ENCODE measurements at regions not wholly inside any gene's neighbourhood (a gene's known extent, or its start where the extent isn't known, plus 50 kb on each side); places are given as distances from the start of the nearest gene placed in this dataset.
A peak's percentile ranks its signal among the peaks of the same experiment; 100 is the strongest.

DNA sequence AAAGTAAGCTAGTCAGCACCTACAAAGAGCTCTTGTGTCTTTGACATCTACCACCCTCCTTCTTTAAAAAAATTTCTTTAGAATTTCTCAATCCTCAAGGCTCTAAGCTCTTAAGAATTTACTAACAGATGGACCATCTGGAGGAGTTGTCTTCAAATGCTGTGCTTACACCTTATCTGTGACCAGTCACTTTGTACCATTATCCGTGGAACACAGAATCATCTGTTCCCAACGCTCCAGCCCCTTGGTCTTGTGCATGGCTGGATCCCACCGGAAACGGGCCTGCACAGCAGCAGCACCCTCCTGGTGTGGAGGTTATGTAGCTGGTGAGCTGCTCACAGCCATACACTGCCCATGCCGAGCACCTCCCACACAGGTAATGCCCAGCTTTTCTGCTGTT lies 89.0 kb downstream of the TBX19 start:
- intact Hi-C loops (cut with micrococcal nuclease), result loop anchor here (10.0 kb wide), 1 partner anchor 135 kb away; no protein-coding TSS in a partner anchor
- WGBS (ENCODE audit: insufficient coverage), result 91% methylated on average over 5 of the region's 5 CpGs
- Histone ChIP-seq H3K36me3 (ENCODE audit: control insufficient read depth, insufficient read depth, low read length) (no peaks in the 10 kb centered on the region), H3K4me3 (ENCODE audit: low read length) (no peak overlapping the region), H3K27me3 (ENCODE audit: control insufficient read depth, insufficient read depth, low read length) (no peaks in the 10 kb centered on the region), H3K4me1 (ENCODE audit: control insufficient read depth, insufficient read depth, low read length) (peaks cover 3% of the 10 kb centered on the region), H3K9me3 (ENCODE audit: control insufficient read depth, insufficient read depth, low read length) (no peaks in the 10 kb centered on the region), H3K27ac (ENCODE audit: low read length) (no peak overlapping the region)
- H3K9me3 Mint-ChIP-seq, result no peaks in the 10 kb centered on the region
- DNase-seq (no peak), ATAC-seq (no peak)
- no peaks in the 10 kb centered on the region for H3K36me3 Mint-ChIP-seq
- no peak overlapping the region for H3K4me3 Mint-ChIP-seq
- peaks cover 0 to 3% of the 10 kb centered on the region in 2 donors for H3K27me3 Mint-ChIP-seq (ENCODE audit: low read depth in 2 of 2)
- TF ChIP-seq, protein P1, sequence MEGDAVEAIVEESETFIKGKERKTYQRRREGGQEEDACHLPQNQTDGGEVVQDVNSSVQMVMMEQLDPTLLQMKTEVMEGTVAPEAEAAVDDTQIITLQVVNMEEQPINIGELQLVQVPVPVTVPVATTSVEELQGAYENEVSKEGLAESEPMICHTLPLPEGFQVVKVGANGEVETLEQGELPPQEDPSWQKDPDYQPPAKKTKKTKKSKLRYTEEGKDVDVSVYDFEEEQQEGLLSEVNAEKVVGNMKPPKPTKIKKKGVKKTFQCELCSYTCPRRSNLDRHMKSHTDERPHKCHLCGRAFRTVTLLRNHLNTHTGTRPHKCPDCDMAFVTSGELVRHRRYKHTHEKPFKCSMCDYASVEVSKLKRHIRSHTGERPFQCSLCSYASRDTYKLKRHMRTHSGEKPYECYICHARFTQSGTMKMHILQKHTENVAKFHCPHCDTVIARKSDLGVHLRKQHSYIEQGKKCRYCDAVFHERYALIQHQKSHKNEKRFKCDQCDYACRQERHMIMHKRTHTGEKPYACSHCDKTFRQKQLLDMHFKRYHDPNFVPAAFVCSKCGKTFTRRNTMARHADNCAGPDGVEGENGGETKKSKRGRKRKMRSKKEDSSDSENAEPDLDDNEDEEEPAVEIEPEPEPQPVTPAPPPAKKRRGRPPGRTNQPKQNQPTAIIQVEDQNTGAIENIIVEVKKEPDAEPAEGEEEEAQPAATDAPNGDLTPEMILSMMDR (IDR thresholded peaks at IDR 0.05), result no peak
- H3K27ac Mint-ChIP-seq, result no peak overlapping the region
- H3K4me1 Mint-ChIP-seq, result peaks cover 4 to 13% of the 10 kb centered on the region in 2 donors

DNA sequence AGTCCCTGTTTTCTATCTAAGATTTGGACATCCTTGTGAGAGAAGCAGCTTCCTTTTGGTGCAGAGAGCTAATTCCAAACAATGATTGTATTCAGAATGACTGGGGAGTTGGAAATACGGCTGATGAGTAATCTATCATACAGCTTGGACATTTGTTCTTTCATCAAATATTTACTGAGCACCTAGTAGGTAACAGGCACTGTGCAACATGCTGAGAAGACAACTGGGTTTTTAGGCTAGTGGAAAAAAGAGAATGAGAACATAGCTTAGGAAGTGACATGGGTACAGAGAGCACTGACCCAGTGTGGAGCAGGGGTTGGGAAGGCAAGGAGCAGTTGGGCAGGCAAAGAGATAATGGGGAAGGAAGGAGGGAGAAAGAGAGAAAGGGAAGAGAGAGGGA lies 87.5 kb downstream of the TBX19 start:
- Histone ChIP-seq H3K9me3 (ENCODE audit: control insufficient read depth, insufficient read depth, low read length) (no peaks in the 10 kb centered on the region), H3K4me1 (ENCODE audit: control insufficient read depth, insufficient read depth, low read length) (peaks cover 15% of the 10 kb centered on the region), H3K4me3 (ENCODE audit: low read length) (no peak overlapping the region), H3K27ac (ENCODE audit: low read length) (no peak overlapping the region), H3K27me3 (ENCODE audit: control insufficient read depth, insufficient read depth, low read length) (no peaks in the 10 kb centered on the region), H3K36me3 (ENCODE audit: control insufficient read depth, insufficient read depth, low read length) (no peaks in the 10 kb centered on the region)
- intact Hi-C loops (cut with micrococcal nuclease), result loop anchor here (10.0 kb wide), 1 partner anchor 133 kb away; no protein-coding TSS in a partner anchor
- TF ChIP-seq, protein P1 (IDR thresholded peaks at IDR 0.05), result no peak
- Mint-ChIP-seq H3K4me1 (peaks cover 16 to 26% of the 10 kb centered on the region in 2 donors), H3K27me3 (ENCODE audit: low read depth in 2 of 2) (peaks cover 0 to 3% of the 10 kb centered on the region in 2 donors), H3K9me3 (no peaks in the 10 kb centered on the region), H3K36me3 (no peaks in the 10 kb centered on the region), H3K4me3 (no peak overlapping the region), H3K27ac (no peak overlapping the region)
- DNase-seq, result no peak
- WGBS (ENCODE audit: insufficient coverage), result 100% methylated on average over 1 of the region's 1 CpG
- no peak for ATAC-seq

DNA sequence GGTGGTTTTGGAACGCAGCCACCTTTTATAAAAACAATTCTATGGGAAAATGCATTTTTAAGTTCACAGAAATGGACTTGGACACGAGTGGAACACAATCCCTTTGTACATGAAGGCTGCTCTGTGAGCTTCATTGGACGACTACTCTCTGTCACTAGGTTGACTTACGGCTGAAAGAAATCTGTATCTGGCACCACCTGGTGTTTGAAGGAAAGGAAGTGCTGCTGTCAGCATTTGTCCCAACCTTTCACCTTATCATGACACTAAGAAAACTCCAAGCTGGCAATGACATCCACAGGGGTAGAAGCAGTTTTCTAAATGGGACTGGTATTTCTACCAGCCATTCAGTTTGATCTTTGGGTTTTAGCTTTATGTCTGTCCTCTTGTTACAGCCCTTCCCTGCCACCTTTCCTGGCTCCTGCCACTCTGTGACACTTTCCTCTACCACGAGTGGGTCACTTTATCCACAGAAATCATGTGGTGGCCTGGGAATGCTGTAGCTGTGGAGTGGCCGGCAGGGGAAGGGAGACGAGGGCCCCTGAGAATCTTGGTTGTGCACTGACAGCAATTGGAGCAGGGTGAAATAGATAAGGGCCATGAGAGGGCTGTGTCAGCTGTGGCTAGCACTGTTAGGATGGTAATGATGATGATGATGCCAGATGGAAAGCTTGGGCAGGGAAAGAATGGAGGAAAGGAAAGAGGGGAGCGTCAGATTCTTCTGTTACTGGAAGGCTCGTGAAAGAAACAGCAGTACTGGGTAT lies 85.2 kb downstream of the TBX19 start:
- H3K27ac ChIP-seq (ENCODE audit: low read length), result no peak overlapping the region
- H3K36me3 ChIP-seq (ENCODE audit: control insufficient read depth, insufficient read depth, low read length), result no peaks in the 10 kb centered on the region
- intact Hi-C loops (cut with micrococcal nuclease), result loop anchor here (10.0 kb wide), 1 partner anchor 131 kb away; no protein-coding TSS in a partner anchor
- H3K36me3 Mint-ChIP-seq, result no peaks in the 10 kb centered on the region
- H3K9me3 Mint-ChIP-seq, result no peaks in the 10 kb centered on the region
- H3K4me1 ChIP-seq (ENCODE audit: control insufficient read depth, insufficient read depth, low read length), result peaks cover 36% of the 10 kb centered on the region
- no peaks in the 10 kb centered on the region for H3K27me3 ChIP-seq (ENCODE audit: control insufficient read depth, insufficient read depth, low read length)
- peak overlapping the region in 1 of 2 donors; percentile 1 for H3K27ac Mint-ChIP-seq
- ATAC-seq (no peak), DNase-seq (peak in 1 of 2 donors; percentile 65)
- no peak overlapping the region for H3K4me3 Mint-ChIP-seq
- TF ChIP-seq, protein P1 (IDR thresholded peaks at IDR 0.05), result no peak
- H3K9me3 ChIP-seq (ENCODE audit: control insufficient read depth, insufficient read depth, low read length), result no peaks in the 10 kb centered on the region
- WGBS (ENCODE audit: insufficient coverage), result 70% methylated on average over 9 of the region's 9 CpGs
- H3K4me3 ChIP-seq (ENCODE audit: low read length), result no peak overlapping the region
- H3K4me1 Mint-ChIP-seq, result peaks cover 39 to 49% of the 10 kb centered on the region in 2 donors
- H3K27me3 Mint-ChIP-seq (ENCODE audit: low read depth in 2 of 2), result no peaks in the 10 kb centered on the region

Measured in natural killer cell (primary cell).